ENCODE measurements at regions not wholly inside any gene's neighbourhood (a gene's known extent, or its start where the extent isn't known, plus 50 kb on each side); places are given as distances from the start of the nearest gene placed in this dataset.
"Not testable (repeated sequence)": the region's sequence is repeated elsewhere in the genome, so short reads cannot be mapped to it uniquely, and the experiment has no call there.

DNA sequence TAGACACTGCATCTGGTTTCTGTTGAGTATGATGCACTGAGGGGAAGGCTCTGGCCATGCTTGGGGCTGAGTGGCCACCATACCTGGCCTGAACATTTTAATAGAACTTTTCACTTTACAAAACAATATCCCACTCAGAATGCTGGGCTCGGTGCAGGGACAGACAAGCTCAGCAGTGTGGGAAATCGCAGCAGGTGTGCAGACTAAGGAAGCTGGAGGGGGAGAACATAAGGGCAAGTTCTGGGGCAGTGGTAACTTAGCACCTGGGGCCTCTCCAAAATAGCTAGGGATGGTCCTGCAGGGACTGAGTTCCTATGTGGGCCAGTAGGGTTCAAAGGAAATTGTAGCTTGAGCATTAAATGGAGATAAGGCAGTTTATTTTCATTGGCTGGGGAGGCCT lies 90.9 kb upstream of the RNU6-1 start:
- Mint-ChIP-seq H3K36me3 (no peaks in the 10 kb centered on the region), H3K4me3 (no peak overlapping the region), H3K27me3 (ENCODE audit: low read depth in 2 of 2) (peaks cover 0 to 4% of the 10 kb centered on the region in 2 donors), H3K9me3 (no peaks in the 10 kb centered on the region), H3K4me1 (no peaks in the 10 kb centered on the region), H3K27ac (no peak overlapping the region)
- no peak for ATAC-seq
- TF ChIP-seq, protein P1, sequence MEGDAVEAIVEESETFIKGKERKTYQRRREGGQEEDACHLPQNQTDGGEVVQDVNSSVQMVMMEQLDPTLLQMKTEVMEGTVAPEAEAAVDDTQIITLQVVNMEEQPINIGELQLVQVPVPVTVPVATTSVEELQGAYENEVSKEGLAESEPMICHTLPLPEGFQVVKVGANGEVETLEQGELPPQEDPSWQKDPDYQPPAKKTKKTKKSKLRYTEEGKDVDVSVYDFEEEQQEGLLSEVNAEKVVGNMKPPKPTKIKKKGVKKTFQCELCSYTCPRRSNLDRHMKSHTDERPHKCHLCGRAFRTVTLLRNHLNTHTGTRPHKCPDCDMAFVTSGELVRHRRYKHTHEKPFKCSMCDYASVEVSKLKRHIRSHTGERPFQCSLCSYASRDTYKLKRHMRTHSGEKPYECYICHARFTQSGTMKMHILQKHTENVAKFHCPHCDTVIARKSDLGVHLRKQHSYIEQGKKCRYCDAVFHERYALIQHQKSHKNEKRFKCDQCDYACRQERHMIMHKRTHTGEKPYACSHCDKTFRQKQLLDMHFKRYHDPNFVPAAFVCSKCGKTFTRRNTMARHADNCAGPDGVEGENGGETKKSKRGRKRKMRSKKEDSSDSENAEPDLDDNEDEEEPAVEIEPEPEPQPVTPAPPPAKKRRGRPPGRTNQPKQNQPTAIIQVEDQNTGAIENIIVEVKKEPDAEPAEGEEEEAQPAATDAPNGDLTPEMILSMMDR (IDR thresholded peaks at IDR 0.05), result no peak
- no peak for DNase-seq
- 86% methylated on average over 2 of the region's 2 CpGs for WGBS (ENCODE audit: insufficient coverage)
- Histone ChIP-seq H3K27me3 (ENCODE audit: control insufficient read depth, insufficient read depth, low read length) (no peaks in the 10 kb centered on the region), H3K4me3 (ENCODE audit: low read length) (no peak overlapping the region), H3K36me3 (ENCODE audit: control insufficient read depth, insufficient read depth, low read length) (no peaks in the 10 kb centered on the region), H3K4me1 (ENCODE audit: control insufficient read depth, insufficient read depth, low read length) (no peaks in the 10 kb centered on the region), H3K9me3 (ENCODE audit: control insufficient read depth, insufficient read depth, low read length) (no peaks in the 10 kb centered on the region), H3K27ac (ENCODE audit: low read length) (no peak overlapping the region)
- intact Hi-C loops (cut with micrococcal nuclease), result no loop called here

DNA sequence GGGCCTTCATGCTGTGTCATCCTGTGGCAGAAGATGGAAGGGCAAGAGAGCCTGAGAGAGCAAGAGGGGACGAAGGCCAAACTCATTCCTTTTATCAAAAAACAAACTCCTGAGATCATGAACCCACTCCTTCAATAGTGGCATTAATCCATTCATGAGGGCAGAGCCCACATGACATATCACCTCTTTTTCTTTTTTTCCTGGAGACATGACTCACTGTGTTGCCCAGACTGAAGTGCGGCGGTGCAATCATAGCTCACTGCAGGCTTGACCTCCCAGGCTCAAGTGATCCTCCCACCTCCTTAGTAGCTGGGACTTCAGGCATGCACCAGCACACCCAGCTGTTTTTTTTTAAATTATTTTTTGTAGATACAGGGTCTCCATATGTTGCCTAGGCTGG lies 92.0 kb upstream of the RNU6-1 start:
- Histone ChIP-seq H3K27me3 (ENCODE audit: control insufficient read depth, insufficient read depth, low read length) (no peaks in the 10 kb centered on the region), H3K36me3 (ENCODE audit: control insufficient read depth, insufficient read depth, low read length) (no peaks in the 10 kb centered on the region), H3K27ac (ENCODE audit: low read length) (no peak overlapping the region), H3K4me1 (ENCODE audit: control insufficient read depth, insufficient read depth, low read length) (no peaks in the 10 kb centered on the region), H3K4me3 (ENCODE audit: low read length) (no peak overlapping the region), H3K9me3 (ENCODE audit: control insufficient read depth, insufficient read depth, low read length) (no peaks in the 10 kb centered on the region)
- H3K4me1 Mint-ChIP-seq, result no peaks in the 10 kb centered on the region
- no peaks in the 10 kb centered on the region for H3K36me3 Mint-ChIP-seq
- intact Hi-C loops (cut with micrococcal nuclease), result no loop called here
- no peak for ATAC-seq
- peaks cover 0 to 4% of the 10 kb centered on the region in 2 donors for H3K27me3 Mint-ChIP-seq (ENCODE audit: low read depth in 2 of 2)
- DNase-seq, result no peak
- no peak overlapping the region for H3K27ac Mint-ChIP-seq
- no peak overlapping the region for H3K4me3 Mint-ChIP-seq
- 96% methylated on average over 3 of the region's 3 CpGs for WGBS (ENCODE audit: insufficient coverage)
- no peaks in the 10 kb centered on the region for H3K9me3 Mint-ChIP-seq
- TF ChIP-seq, protein P1 (IDR thresholded peaks at IDR 0.05), result no peak

DNA sequence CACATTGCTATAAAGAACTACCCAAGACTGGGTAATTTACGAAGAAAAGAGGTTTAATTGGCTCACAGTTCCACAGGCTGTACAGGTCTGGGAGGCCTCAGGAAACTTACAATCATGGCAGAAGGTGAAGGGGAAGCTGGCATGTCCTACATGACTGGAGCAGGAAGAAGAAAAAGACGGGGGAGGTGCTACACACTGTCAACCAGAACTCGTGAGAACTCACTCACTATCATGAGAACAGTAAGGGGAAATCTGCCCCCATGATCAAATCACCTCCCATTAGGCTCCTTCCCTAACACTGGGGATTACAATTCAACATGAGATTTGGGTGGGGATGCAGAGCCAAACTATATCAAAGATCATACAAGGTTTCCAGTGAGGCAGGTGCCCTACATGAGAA lies 94.3 kb upstream of the RNU6-1 start:
- H3K9me3 Mint-ChIP-seq; H3K27me3 Mint-ChIP-seq (ENCODE audit: low read depth in 2 of 2); H3K9me3 ChIP-seq (ENCODE audit: control insufficient read depth, insufficient read depth, low read length); H3K27me3 ChIP-seq (ENCODE audit: control insufficient read depth, insufficient read depth, low read length); H3K36me3 ChIP-seq (ENCODE audit: control insufficient read depth, insufficient read depth, low read length); H3K27ac Mint-ChIP-seq; H3K4me3 Mint-ChIP-seq; H3K4me1 Mint-ChIP-seq; H3K36me3 Mint-ChIP-seq; ATAC-seq; intact Hi-C loops (cut with micrococcal nuclease); H3K4me1 ChIP-seq (ENCODE audit: control insufficient read depth, insufficient read depth, low read length); H3K27ac ChIP-seq (ENCODE audit: low read length); DNase-seq; H3K4me3 ChIP-seq (ENCODE audit: low read length): not testable (repeated sequence)
- WGBS (ENCODE audit: insufficient coverage), result 100% methylated on average over 1 of the region's 3 CpGs

DNA sequence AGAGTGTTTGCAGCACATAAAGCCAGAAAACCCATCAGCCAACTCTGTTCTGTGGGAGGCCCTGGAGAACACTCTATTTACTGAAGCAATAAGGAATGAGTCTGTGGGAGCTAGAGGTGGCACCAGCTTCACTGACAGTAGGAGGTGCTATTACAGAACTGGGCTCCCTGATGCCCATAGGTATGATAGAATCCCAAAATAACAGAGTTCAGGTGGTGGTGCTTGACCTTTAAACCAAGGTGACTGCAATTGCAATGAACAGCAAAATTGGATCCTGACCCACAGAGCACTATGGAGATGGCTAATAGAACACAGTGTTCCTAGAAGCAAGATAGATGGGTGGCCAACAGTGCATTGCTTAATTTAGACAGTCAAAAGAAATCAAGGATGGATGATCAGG lies 95.4 kb upstream of the RNU6-1 start:
- no peak overlapping the region for H3K27ac ChIP-seq (ENCODE audit: low read length)
- H3K27me3 ChIP-seq (ENCODE audit: control insufficient read depth, insufficient read depth, low read length), result no peaks in the 10 kb centered on the region
- H3K9me3 ChIP-seq (ENCODE audit: control insufficient read depth, insufficient read depth, low read length), result no peaks in the 10 kb centered on the region
- DNase-seq, result no peak
- H3K27ac Mint-ChIP-seq, result no peak overlapping the region
- intact Hi-C loops (cut with micrococcal nuclease), result no loop called here
- no peaks in the 10 kb centered on the region for H3K4me1 Mint-ChIP-seq
- TF ChIP-seq, protein P1 (IDR thresholded peaks at IDR 0.05), result no peak
- ATAC-seq, result no peak
- no peaks in the 10 kb centered on the region for H3K36me3 Mint-ChIP-seq
- no peaks in the 10 kb centered on the region for H3K9me3 Mint-ChIP-seq
- H3K4me1 ChIP-seq (ENCODE audit: control insufficient read depth, insufficient read depth, low read length), result no peaks in the 10 kb centered on the region
- H3K4me3 ChIP-seq (ENCODE audit: low read length), result no peak overlapping the region
- no peak overlapping the region for H3K4me3 Mint-ChIP-seq
- H3K36me3 ChIP-seq (ENCODE audit: control insufficient read depth, insufficient read depth, low read length), result no peaks in the 10 kb centered on the region
- H3K27me3 Mint-ChIP-seq (ENCODE audit: low read depth in 2 of 2), result peaks cover 0 to 4% of the 10 kb centered on the region in 2 donors
